Stimulated activated CD4-positive, alpha-beta T cell treated with anti-CD3 and anti-CD28 coated beads, Interleukin-2, amount 100 ng/mL, for 48 hours (primary cell): ENCODE measurements at regions not wholly inside any gene's neighbourhood (a gene's known extent, or its start where the extent isn't known, plus 50 kb on each side); places are given as distances from the start of the nearest gene placed in this dataset.

ENCODE experiments used
- DNase-seq, 2 donors: peaks; one replicate each; pipeline ENCODE4 v3.0.0-alpha.2; 2020

GRCh38 chr13:31442571-31442970 lies 242.8 kb downstream of the B3GLCT start:
- DNase-seq: no peak

GRCh38 chr13:31444266-31444856 lies 244.6 kb downstream of the B3GLCT start:
- no peak for DNase-seq

- no peak for DNase-seq
Observed at GRCh38 chr13:31452525-31452924, 252.8 kb downstream of the B3GLCT start.

- DNase-seq: no peak
Observed at GRCh38 chr13:31455581-31455980, 255.8 kb downstream of the B3GLCT start.

DNA sequence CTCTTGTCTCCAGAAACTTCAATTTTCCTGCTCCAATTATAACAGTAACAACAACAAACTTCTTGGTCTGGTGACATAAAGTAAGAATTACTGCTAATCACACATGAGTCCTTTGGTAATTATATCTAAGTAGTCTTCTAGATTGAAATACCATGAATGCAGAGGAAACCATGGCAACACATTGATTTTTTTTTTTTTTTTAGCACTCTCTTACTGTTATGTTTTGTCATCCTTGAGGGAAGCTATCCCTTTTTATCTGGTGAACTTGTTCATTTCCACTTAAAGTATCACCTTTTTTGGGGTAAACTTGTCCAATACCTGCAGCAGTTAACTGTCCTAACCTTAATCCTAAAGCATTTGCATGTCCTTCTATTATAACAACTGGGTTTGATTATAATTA lies 256.3 kb downstream of the B3GLCT start:
- DNase-seq: no peak

- no peak for DNase-seq
Observed at GRCh38 chr13:31460061-31460460, 260.3 kb downstream of the B3GLCT start.

GRCh38 chr13:31461923-31462322 lies 262.1 kb downstream of the B3GLCT start:
- no peak for DNase-seq

GRCh38 chr13:31462766-31463165 lies 263.0 kb downstream of the B3GLCT start:
- DNase-seq: no peak

DNA sequence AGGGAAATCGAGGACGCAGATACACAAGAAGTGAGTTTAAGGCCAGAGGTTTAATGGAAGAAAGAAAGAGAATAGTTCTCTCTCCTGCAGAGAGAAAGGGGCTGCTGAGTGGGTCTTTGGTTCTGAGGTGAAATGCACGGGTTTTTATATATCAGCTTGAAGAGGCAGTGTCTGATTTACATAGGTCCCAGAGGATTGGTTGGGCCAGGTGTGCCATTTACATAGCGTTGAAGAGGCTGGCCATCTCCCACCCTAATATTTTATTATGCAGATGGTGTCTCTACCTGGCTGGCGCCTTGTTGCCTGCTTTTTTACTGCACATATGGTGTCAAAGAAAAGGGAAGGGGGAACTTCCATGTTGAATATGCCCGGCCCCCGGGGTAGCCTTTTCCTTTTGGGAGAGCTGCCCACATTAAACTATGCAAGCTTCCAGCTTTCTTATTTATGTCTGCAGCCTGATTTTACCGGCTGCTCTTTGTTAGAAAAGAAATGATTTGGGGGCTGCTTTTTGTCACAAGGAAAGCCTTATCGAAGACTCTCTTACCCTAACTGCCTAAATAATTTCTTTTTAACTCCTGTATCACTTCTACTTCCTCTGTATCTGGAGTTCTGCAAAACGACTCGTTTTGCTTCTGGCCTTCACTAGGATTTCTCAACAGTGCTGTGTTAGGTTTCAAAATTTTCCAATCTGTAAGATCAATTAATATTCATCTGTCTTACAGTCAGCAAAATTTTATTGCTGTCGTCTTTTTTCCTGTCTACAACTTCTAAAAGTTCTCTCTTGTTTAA lies 268.5 kb downstream of the B3GLCT start:
- no peak for DNase-seq

- no peak for DNase-seq
Observed at GRCh38 chr13:31469377-31469776, 269.6 kb downstream of the B3GLCT start.

DNA sequence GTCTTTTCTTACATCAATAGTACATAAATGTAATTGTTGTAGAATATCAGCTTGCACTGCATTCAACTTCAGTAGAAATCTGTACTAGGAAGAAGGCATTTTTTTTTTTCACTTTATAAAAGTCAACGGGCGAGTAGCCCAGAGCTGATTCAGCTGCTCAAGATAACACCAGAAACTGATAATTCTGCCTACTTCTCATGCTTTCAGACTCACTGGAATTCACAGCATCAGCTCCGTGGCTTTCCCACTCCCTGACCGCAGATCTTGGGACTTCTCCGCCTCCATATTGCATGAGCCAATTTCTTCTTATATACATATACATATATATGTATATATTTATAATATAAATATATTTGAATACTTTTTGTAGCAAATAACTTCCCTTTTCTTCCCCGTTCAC lies 263.1 kb upstream of the RXFP2 start:
- no peak for DNase-seq

- no peak for DNase-seq
Observed at GRCh38 chr13:31476753-31477152, 262.6 kb upstream of the RXFP2 start.

DNA sequence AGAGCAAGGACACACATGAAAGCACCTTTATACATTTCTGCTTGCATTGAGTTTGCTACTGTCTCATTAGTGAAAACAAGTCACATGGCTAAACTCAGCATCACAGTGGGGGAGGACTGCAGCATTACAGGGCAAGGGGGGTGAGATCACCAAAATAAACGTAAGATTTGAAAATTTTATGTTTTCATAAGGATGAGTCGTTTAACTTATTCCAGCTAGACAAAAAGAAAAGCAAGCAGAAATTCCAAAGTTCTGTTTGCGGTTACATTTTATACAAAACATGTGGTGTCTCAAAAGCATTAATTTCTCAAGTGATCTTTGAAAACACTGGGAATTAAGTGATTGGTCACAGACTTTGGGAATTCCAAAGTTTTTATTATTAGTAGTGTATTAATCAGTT lies 261.4 kb upstream of the RXFP2 start:
- DNase-seq: no peak

DNA sequence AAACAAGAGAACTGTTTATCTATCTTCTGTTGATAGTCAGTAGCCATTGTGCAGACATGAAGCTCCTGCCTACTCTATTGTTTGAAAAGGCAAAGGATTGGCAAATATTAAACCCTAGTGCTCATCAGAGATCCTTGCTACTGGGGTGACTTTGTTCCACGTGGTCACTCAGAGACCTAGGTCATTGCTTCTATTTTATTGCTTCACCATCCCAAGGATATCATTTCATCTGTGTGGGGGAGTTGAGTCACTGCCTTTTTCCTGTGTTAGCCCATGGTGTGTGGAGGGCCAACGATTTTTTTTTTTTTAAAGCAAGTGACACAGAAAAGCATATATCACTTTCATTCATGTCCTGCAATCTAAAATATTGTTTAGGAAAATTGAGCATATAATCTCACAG lies 254.1 kb upstream of the RXFP2 start:
- DNase-seq: no peak

DNA sequence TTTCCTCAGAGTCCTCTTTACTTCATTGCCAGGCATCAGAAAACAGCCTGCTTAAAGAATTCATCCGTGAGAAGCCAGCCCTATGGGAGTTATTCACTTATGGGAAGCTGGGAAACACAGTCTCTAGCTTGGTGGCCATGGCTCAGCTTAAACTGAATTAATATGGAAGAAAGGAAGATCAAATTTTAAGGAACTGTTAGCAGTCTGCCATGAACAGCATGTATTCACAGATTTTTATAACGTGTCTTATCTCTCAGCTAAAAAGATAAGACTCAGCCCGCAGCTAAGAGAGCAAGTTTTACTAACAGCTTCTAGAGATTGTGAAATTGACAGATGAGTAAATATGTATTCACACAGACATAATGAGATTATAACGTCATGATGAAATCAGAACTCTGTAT lies 253.7 kb upstream of the RXFP2 start:
- DNase-seq: no peak

GRCh38 chr13:31495336-31495735 lies 244.0 kb upstream of the RXFP2 start:
- DNase-seq: no peak

- no peak for DNase-seq
Observed at GRCh38 chr13:31499274-31499673, 240.1 kb upstream of the RXFP2 start.

DNA sequence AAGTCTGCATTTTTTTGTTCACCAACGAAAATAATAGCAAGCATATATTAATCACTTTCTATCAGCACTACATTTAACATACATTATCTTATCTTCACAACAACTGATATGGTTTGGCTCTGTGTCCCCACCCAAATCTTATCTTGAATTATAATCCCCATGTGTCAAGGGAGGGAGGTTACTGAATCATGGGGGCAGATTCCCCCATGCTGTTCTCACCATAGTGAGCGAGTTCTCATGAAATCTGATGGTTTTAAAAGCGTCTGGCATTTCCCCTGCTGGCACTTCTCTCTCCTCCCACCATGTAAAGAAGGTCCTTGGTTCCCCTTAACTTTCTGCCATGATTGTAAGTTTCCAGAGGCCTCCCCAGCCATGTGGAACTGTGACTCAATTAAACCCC lies 235.7 kb upstream of the RXFP2 start:
- no peak for DNase-seq

DNA sequence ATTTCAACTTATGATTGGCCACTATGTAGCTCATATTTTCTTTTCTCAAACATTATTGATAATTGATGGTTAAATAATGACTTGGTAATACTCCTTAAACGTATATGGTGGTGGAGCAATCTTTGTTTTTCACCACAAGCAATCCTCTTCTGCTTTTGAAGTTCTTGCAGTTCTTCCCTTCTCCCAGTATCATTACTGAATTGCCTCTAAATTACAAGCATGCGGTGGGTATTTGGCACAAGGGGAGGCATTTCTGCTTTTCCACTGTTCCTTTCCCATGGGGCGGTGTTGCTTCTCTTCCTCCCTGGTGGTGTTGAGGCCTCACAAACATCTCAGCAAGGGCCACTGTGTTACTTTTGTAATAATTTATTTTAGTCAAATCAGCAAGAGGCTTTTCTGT lies 234.4 kb upstream of the RXFP2 start:
- DNase-seq: no peak

DNA sequence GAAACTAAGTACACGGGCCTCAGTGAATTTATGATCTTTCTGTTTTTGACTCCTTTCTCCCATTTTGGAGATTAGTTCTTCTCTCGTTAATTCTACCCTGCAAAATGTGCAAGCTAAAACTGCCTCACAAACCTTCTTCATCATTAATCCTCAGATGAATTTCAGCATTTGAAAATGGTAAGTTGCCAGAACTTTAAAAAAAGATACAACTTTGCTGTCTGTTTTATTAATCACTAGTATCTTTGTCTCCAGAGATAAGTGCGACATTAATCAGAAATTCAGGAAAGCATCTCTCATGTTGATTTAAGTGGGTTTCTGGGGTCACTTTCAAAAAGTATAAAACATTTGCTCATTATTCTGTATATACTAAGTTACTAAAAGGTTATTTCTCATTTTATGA lies 227.0 kb upstream of the RXFP2 start:
- no peak for DNase-seq

DNA sequence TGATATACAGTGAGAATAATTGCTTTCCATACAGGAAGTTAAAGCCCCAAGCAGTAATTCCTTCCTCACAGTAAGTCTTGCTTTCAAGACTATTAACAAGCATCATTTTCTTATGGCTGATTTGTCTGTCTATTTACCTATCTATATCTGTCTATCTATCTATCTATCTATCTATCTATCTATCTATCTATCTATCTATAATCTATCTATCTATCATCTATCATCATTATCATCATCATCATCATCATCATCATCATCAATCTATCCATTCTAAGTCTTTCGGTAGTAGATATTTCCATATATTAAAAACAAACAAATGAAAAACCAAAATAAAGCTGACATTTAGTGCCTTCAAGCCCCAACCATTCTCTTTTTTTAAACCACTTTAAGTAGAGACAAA lies 224.4 kb upstream of the RXFP2 start:
- no peak for DNase-seq

- no peak for DNase-seq
Observed at GRCh38 chr13:31515427-31515826, 223.9 kb upstream of the RXFP2 start.

- DNase-seq: no peak
Observed at GRCh38 chr13:31517599-31517998, 221.7 kb upstream of the RXFP2 start.

GRCh38 chr13:31518645-31519044 lies 220.7 kb upstream of the RXFP2 start:
- no peak for DNase-seq

DNA sequence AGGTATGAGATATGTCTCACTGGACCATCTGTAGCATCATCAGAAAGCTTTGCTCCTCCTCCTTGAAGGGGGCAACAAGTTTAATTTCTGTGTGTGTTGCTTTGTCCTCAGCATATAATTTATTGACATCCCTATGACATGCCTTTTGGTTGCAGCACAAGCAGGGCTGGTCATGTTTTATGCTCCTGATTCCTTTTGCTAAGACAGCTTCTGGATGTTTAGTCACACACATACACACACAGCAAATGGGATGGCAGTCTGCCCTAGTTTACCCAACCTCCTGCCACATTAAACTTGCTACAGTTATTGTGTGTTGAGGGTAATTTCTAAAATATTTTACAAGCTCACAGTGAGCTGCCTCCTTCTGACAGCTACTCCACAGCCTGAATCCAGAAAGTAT lies 217.9 kb upstream of the RXFP2 start:
- DNase-seq: no peak
